DOHH2 (cell line): ENCODE measurements at regions not wholly inside any gene's neighbourhood (a gene's known extent, or its start where the extent isn't known, plus 50 kb on each side); places are given as distances from the start of the nearest gene placed in this dataset.
"Not testable (repeated sequence)": the region's sequence is repeated elsewhere in the genome, so short reads cannot be mapped to it uniquely, and the experiment has no call there.

Experiments
- H3F3A ChIP-seq: fragments of 200-600 bp; sonication (generic), shearing (Covaris generic); 2 replicates; pipeline ENCODE4 v1.6.0; 2016; ENCODE audit warnings: antibody characterized with exemption, mild to moderate bottlenecking; ENCODE audit not compliant: control insufficient read depth, insufficient read depth
- H3K27ac ChIP-seq: fragments of 200-600 bp; sonication (generic); 2 replicates; pipeline ENCODE4 v1.5.1; 2014; ENCODE audit warnings: low read depth, mild to moderate bottlenecking, low read length, moderate library complexity
- H3K27me3 ChIP-seq: fragments of 200-600 bp; sonication (generic); 2 replicates; pipeline ENCODE4 v1.6.1; 2014; ENCODE audit warnings: mild to moderate bottlenecking, low read length, mixed read lengths; ENCODE audit not compliant: control insufficient read depth
- H3K36me3 ChIP-seq: fragments of 200-600 bp; sonication (generic); 2 replicates; pipeline ENCODE4 v1.6.1; 2014; ENCODE audit warnings: mild to moderate bottlenecking, low read length, moderate library complexity, mixed read lengths; ENCODE audit not compliant: control insufficient read depth
- H3K4me1 ChIP-seq: fragments of 200-600 bp; sonication (generic); 2 replicates; pipeline ENCODE4 v1.6.1; 2014; ENCODE audit warnings: mild to moderate bottlenecking, low read length, mixed read lengths; ENCODE audit not compliant: control insufficient read depth
- H3K4me2 ChIP-seq: fragments of 200-600 bp; sonication (generic); 2 replicates; pipeline ENCODE4 v1.6.0; 2014; ENCODE audit warnings: mild to moderate bottlenecking, low read length, moderate library complexity
- H3K4me3 ChIP-seq: fragments of 200-600 bp; sonication (generic); 2 replicates; pipeline ENCODE4 v1.5.1; 2014; ENCODE audit warnings: mild to moderate bottlenecking, low read length, mixed read lengths
- H3K79me2 ChIP-seq: fragments of 200-600 bp; sonication (generic); 2 replicates; pipeline ENCODE4 v1.6.1; 2014; ENCODE audit warnings: mild to moderate bottlenecking, low read length, mixed read lengths; ENCODE audit not compliant: control insufficient read depth
- H3K9me2 ChIP-seq: fragments of 200-600 bp; sonication (generic); replicated peaks from 2 replicates; pipeline ENCODE4 v1.6.1; 2014; ENCODE audit warnings: mild to moderate bottlenecking, low read length, mixed read lengths; ENCODE audit not compliant: control insufficient read depth
- H3K9me3 ChIP-seq: fragments of 200-600 bp; sonication (generic); 2 replicates; pipeline ENCODE4 v1.6.1; 2014; ENCODE audit warnings: antibody characterized with exemption, low read length, mixed read lengths; ENCODE audit not compliant: control insufficient read depth, insufficient read depth
- H4K20me1 ChIP-seq: fragments of 200-600 bp; sonication (generic); 2 replicates; pipeline ENCODE4 v1.6.0; 2014; ENCODE audit warnings: low read depth, mild to moderate bottlenecking, antibody characterized with exemption, low read length, moderate library complexity; ENCODE audit not compliant: control insufficient read depth, insufficient read depth
- CTCF ChIP-seq: fragments of 200-600 bp; sonication (generic); IDR thresholded peaks from one replicate; pipeline ENCODE4 v1.5.1; 2014; ENCODE audit warnings: antibody characterized with exemption, mild to moderate bottlenecking, low read depth, low read length; ENCODE audit not compliant: poor library complexity, severe bottlenecking
- EZH2phosphoT487 ChIP-seq: fragments of 200-600 bp; sonication (generic); IDR thresholded peaks from 2 replicates; pipeline ENCODE4 v1.6.1; 2017; ENCODE audit warnings: borderline replicate concordance, mild to moderate bottlenecking, antibody characterized with exemption, low read length, moderate library complexity, mixed read lengths

- Histone ChIP-seq H3K4me3 (no peak overlapping the region), H3K27ac (no peak overlapping the region)
These were observed 191.8 kb downstream of the SEMA6D start for GRCh38 chr15:47908950-47909670.

GRCh38 chr15:47912910-47913309 is 195.6 kb downstream of the SEMA6D start:
- H3F3A ChIP-seq, H3K79me2 ChIP-seq, H3K9me3 ChIP-seq, H3K9me2 ChIP-seq, H4K20me1 ChIP-seq, H3K4me1 ChIP-seq, H3K4me3 ChIP-seq, H3K4me2 ChIP-seq, H3K27ac ChIP-seq, H3K36me3 ChIP-seq, H3K27me3 ChIP-seq: not testable (repeated sequence)

More at GRCh38 chr15:47908950-47909670, 191.8 kb downstream of the SEMA6D start:
- no peaks in the 10 kb centered on the region for H3K27me3 ChIP-seq
- no peaks in the 10 kb centered on the region for H3K9me2 ChIP-seq
- H4K20me1 ChIP-seq: no peaks in the 10 kb centered on the region
- H3K36me3 ChIP-seq: no peaks in the 10 kb centered on the region
- no peaks in the 10 kb centered on the region for H3F3A ChIP-seq
- no peak overlapping the region for H3K4me2 ChIP-seq
- H3K4me1 ChIP-seq: no peaks in the 10 kb centered on the region
- TF ChIP-seq CTCF (no peak), EZH2phosphoT487 (no peak)
- H3K9me3 ChIP-seq: peaks cover 3% of the 10 kb centered on the region; the same call in 1 of the 2 replicates
- H3K79me2 ChIP-seq: no peaks in the 10 kb centered on the region

DNA sequence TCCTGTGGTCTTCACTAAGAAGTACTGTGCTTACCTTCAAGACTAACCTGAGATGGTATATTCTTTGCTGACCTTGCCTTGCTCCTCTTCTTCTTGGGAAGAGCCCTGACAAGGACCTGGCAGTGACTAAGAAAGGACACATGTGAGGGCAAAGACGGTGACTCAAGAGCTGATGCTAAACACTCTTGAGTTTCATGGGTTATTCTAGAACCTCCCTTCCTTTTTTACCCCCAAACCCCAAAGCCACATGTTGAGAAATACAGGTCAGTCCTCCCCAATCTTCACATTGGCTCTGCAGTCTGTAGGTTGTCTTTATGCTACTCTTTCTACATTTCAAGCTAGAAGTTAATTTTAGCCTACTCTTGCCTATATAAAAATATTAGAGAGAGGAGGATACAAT is 200.6 kb downstream of the SEMA6D start:
- TF ChIP-seq CTCF (no peak), EZH2phosphoT487 (no peak)
- Histone ChIP-seq H3K27me3 (no peaks in the 10 kb centered on the region), H3K4me2 (no peak overlapping the region), H3K79me2 (no peaks in the 10 kb centered on the region), H3K9me2 (no peaks in the 10 kb centered on the region), H4K20me1 (no peaks in the 10 kb centered on the region), H3K36me3 (no peaks in the 10 kb centered on the region), H3K4me1 (no peaks in the 10 kb centered on the region), H3K9me3 (no peaks in the 10 kb centered on the region), H3F3A (no peaks in the 10 kb centered on the region), H3K4me3 (no peak overlapping the region), H3K27ac (no peak overlapping the region)

DNA sequence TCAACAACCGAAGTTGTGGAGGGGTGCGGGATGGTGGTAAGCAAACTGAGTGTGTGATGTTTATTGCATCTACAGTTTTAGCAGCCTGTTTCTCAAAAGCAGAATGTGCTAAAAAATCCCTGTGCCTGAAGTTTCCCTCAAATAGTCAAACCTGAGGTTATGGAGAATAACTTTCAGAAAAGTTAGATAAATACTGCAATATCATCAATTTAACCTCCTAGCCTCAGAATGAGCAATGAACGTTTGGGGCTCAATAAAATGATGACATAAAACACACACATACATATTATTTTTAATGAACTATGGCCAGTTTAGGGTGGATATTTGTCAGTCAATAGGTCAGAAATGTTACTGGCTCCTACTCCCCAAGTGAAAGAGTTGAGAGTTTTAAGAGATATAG is 201.6 kb downstream of the SEMA6D start:
- Histone ChIP-seq H3K79me2 (no peaks in the 10 kb centered on the region), H4K20me1 (no peaks in the 10 kb centered on the region), H3K36me3 (no peaks in the 10 kb centered on the region), H3K4me1 (no peaks in the 10 kb centered on the region), H3K9me3 (no peaks in the 10 kb centered on the region), H3K4me3 (no peak overlapping the region), H3K4me2 (no peak overlapping the region), H3K27ac (no peak overlapping the region), H3K27me3 (no peaks in the 10 kb centered on the region), H3F3A (no peaks in the 10 kb centered on the region), H3K9me2 (no peaks in the 10 kb centered on the region)
- no peak for TF ChIP-seq EZH2phosphoT487
